ENCODE measurements at regions not wholly inside any gene's neighbourhood (a gene's known extent, or its start where the extent isn't known, plus 50 kb on each side); places are given as distances from the start of the nearest gene placed in this dataset.
"Not testable (repeated sequence)": the region's sequence is repeated elsewhere in the genome, so short reads cannot be mapped to it uniquely, and the experiment has no call there.

DNA sequence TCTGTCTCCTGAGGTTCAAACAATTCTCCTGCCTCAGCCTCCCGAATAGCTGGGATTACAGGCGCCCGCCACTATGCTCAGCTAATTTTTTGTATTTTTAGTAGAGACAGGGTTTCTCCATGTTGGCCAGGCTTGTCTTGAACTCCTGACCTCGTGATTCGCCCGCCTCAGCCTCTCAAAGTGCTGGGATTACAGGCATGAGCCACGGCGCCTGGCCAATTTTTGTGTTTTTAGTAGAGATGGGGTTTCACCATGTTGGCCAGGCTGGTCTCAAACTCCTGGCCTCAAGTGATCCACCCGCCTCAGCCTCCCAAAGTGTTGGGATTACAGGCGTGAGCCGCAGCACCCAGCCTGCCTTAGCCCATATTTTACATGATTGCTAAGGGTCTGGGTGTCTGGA lies 130.3 kb upstream of the NCOR2 start:
- not testable (repeated sequence) for H3K36me3 Mint-ChIP-seq (ENCODE audit: low read depth); H3K4me1 Mint-ChIP-seq (ENCODE audit: low read depth); H3K9me3 Mint-ChIP-seq; H3K27ac Mint-ChIP-seq; H3K4me3 Mint-ChIP-seq
- peaks cover 29% of the 10 kb centered on the region for H3K27me3 Mint-ChIP-seq (ENCODE audit: low read depth)

DNA sequence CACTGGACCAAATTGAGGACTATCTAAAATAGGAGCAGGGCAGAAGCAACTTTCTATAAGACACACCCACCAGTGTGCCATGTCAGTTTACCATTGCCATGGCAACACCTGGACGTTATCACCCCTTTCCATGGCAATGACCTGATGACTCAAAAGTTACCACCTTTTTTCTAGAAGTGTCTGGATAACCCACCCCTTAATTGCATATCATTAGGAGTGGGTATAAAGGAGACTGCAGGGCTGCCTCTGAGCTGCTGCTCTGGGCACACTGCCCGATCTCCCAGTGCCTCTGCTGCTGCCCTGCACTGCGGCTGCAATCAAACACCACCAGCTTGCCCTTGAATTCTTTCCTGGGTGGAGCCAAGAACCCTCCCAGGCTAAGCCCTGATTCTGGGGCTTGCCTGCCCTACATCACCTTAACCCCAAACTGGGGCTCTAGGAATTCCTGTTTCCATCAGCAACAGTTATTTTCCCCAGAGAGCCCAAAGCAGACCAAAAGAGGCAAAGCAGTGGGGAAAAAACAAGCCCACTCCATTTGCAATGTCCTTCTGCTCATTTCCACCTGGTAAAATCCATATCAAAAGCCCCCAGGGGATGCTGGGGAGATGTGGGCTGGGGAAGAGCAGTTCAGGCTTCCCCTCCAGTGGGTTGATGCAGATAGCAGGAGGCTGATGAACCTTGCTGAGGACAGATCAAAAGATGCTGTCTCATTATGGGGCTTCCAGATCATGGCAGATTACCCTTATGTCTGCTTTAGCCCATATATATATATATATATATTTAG lies 129.5 kb upstream of the NCOR2 start:
- Mint-ChIP-seq H3K4me3 (no peak overlapping the region), H3K9me3 (peaks cover 14% of the 10 kb centered on the region), H3K36me3 (ENCODE audit: low read depth) (no peaks in the 10 kb centered on the region), H3K27ac (no peak overlapping the region), H3K4me1 (ENCODE audit: low read depth) (peaks cover 5% of the 10 kb centered on the region), H3K27me3 (ENCODE audit: low read depth) (peaks cover 25% of the 10 kb centered on the region)

DNA sequence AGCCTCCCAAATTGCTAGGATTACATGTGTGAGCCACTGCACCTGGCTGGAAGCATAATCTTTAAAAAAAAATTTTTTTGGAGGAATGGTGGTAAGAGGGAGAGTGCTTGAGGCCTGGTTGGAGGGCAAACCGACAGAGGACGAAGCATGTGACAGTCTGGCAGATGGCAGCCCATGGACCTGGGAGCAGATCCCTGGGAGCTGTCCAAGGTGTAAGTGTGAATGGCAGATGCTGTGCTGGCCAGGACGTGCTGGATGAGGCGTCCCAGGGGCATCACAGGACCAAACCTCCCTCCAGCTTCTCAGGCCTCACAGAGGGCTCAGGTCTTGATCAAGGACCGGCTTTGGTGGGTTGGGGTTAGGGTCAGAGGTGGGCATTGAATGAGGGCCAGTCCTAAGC lies 128.4 kb upstream of the NCOR2 start:
- no peak overlapping the region for H3K27ac Mint-ChIP-seq
- no peaks in the 10 kb centered on the region for H3K36me3 Mint-ChIP-seq (ENCODE audit: low read depth)
- peaks cover 20% of the 10 kb centered on the region for H3K9me3 Mint-ChIP-seq
- peaks cover 25% of the 10 kb centered on the region for H3K27me3 Mint-ChIP-seq (ENCODE audit: low read depth)
- H3K4me1 Mint-ChIP-seq (ENCODE audit: low read depth) = peaks cover 5% of the 10 kb centered on the region
- H3K4me3 Mint-ChIP-seq = no peak overlapping the region

- Mint-ChIP-seq H3K4me1 (ENCODE audit: low read depth) (peaks cover 5% of the 10 kb centered on the region), H3K36me3 (ENCODE audit: low read depth) (no peaks in the 10 kb centered on the region), H3K27me3 (ENCODE audit: low read depth) (peaks cover 25% of the 10 kb centered on the region), H3K4me3 (no peak overlapping the region), H3K9me3 (peaks cover 20% of the 10 kb centered on the region), H3K27ac (no peak overlapping the region)
Measured at GRCh38 chr12:124694846-124695497, 127.6 kb upstream of the NCOR2 start.

GRCh38 chr12:124694250-124694649 lies 126.8 kb upstream of the NCOR2 start:
- Mint-ChIP-seq H3K27me3 (ENCODE audit: low read depth) (peaks cover 21% of the 10 kb centered on the region), H3K4me3 (no peak overlapping the region), H3K4me1 (ENCODE audit: low read depth) (peaks cover 5% of the 10 kb centered on the region), H3K27ac (no peak overlapping the region), H3K36me3 (ENCODE audit: low read depth) (no peaks in the 10 kb centered on the region), H3K9me3 (peaks cover 20% of the 10 kb centered on the region)

- no peaks in the 10 kb centered on the region for H3K36me3 Mint-ChIP-seq (ENCODE audit: low read depth)
- peaks cover 20% of the 10 kb centered on the region for H3K9me3 Mint-ChIP-seq
- H3K27ac Mint-ChIP-seq = no peak overlapping the region
- H3K4me3 Mint-ChIP-seq = no peak overlapping the region
- H3K4me1 Mint-ChIP-seq (ENCODE audit: low read depth) = peaks cover 5% of the 10 kb centered on the region
- H3K27me3 Mint-ChIP-seq (ENCODE audit: low read depth) = peaks cover 11% of the 10 kb centered on the region
Measured at GRCh38 chr12:124693111-124693723, 125.8 kb upstream of the NCOR2 start.

DNA sequence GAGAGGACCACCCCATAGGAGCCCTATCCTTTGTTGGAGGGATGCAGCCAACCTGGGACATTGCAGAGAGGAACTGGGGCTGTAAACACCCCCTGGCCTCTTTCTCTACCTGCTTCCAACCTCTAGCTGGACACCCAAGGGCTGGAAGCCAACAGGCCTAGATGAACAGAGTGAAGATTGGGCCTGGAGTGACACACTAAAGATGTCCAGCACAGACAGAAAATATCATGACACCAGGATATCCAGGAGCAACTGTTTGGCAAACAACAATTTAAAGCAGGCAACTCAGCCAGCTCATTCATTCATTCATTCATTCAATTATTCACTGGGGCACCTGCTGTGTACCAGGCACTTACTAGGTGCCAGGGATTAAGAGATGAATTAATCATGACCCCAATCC lies 125.0 kb upstream of the NCOR2 start:
- peaks cover 20% of the 10 kb centered on the region for H3K9me3 Mint-ChIP-seq
- H3K4me3 Mint-ChIP-seq = no peak overlapping the region
- peaks cover 12% of the 10 kb centered on the region for H3K4me1 Mint-ChIP-seq (ENCODE audit: low read depth)
- no peaks in the 10 kb centered on the region for H3K36me3 Mint-ChIP-seq (ENCODE audit: low read depth)
- H3K27me3 Mint-ChIP-seq (ENCODE audit: low read depth) = peaks cover 8% of the 10 kb centered on the region
- no peak overlapping the region for H3K27ac Mint-ChIP-seq

DNA sequence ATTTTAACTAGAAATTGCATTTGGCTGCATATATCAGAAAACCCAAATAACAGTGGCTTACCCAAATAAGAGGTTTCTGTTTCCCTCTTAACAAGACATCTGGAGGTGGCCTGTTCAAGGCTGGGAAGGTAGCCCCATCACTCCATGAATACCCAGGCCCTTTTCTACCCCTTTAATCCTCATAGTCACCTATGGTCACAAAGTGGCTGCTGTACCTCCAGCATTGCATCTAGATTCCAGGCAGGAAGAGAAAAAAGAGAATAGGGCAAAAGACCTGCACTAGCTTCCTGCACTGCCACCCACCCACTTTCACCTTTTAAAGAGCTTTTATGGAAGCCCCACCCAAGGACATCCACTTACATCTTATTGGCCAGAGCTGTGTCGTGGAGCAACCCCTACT lies 124.0 kb upstream of the NCOR2 start:
- peaks cover 8% of the 10 kb centered on the region for H3K27me3 Mint-ChIP-seq (ENCODE audit: low read depth)
- peaks cover 17% of the 10 kb centered on the region for H3K4me1 Mint-ChIP-seq (ENCODE audit: low read depth)
- no peak overlapping the region for H3K27ac Mint-ChIP-seq
- H3K36me3 Mint-ChIP-seq (ENCODE audit: low read depth) = no peaks in the 10 kb centered on the region
- no peak overlapping the region for H3K4me3 Mint-ChIP-seq
- peaks cover 24% of the 10 kb centered on the region for H3K9me3 Mint-ChIP-seq

DNA sequence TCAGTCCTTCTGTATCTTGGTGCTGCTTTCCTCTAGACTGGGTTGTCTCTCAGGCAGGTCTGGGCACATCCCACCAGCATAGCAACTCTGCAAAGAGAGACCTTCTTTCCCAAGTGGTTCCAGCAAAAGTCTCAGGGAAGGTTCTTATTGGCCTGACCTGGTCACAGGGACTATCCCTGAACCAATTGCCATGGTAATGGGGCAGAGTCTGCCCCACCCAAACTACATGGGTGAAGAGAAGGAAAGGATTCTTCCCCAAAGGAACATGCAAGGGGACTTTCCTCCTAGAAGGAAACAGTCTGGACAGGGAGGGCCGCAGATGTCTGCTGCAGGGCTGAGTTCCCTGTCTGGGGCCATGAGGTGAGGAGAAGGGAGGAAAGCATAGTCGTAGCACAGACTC lies 122.2 kb upstream of the NCOR2 start:
- H3K4me1 Mint-ChIP-seq (ENCODE audit: low read depth) = peaks cover 20% of the 10 kb centered on the region
- no peak overlapping the region for H3K4me3 Mint-ChIP-seq
- no peak overlapping the region for H3K27ac Mint-ChIP-seq
- H3K27me3 Mint-ChIP-seq (ENCODE audit: low read depth) = no peaks in the 10 kb centered on the region
- no peaks in the 10 kb centered on the region for H3K36me3 Mint-ChIP-seq (ENCODE audit: low read depth)
- H3K9me3 Mint-ChIP-seq = peaks cover 24% of the 10 kb centered on the region

DNA sequence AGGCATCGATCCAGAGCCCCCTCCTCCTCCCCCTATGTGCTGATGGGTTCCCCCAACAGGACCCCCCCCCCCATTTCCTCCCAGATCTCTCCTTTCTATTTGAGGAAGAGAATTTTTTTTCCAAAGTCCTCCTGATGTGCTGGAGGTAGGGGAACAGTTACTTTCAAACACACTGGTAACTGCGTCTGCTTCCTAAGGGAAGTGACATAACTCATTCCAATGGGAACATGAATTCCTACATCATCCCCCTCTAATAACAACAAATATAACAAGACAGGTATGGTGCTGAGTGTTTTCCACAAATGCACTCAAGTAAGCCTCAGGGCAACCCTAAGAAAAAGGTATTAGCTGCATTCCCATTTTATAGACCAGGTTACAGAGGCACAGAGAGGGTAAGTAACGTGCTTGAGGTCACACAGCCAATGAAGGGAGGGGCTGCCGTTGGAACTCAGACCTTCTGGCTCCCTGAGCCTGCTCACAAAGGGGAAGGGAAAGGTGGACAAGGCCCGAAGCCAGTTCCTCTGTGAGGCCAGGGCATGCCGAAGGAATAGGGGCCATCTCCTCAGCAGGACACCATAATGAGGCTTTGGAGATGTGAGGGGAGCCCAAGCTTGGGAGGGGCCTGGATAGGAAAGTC lies 121.1 kb upstream of the NCOR2 start:
- no peak overlapping the region for H3K4me3 Mint-ChIP-seq
- H3K27me3 Mint-ChIP-seq (ENCODE audit: low read depth) = no peaks in the 10 kb centered on the region
- no peaks in the 10 kb centered on the region for H3K36me3 Mint-ChIP-seq (ENCODE audit: low read depth)
- H3K27ac Mint-ChIP-seq = no peak overlapping the region
- peaks cover 24% of the 10 kb centered on the region for H3K9me3 Mint-ChIP-seq
- peaks cover 15% of the 10 kb centered on the region for H3K4me1 Mint-ChIP-seq (ENCODE audit: low read depth)

- H3K36me3 Mint-ChIP-seq (ENCODE audit: low read depth) = no peaks in the 10 kb centered on the region
- H3K4me3 Mint-ChIP-seq = no peak overlapping the region
- peaks cover 19% of the 10 kb centered on the region for H3K9me3 Mint-ChIP-seq
- H3K27ac Mint-ChIP-seq = peak overlapping the region; percentile 17
- H3K27me3 Mint-ChIP-seq (ENCODE audit: low read depth) = no peaks in the 10 kb centered on the region
- H3K4me1 Mint-ChIP-seq (ENCODE audit: low read depth) = peaks cover 15% of the 10 kb centered on the region
Measured at GRCh38 chr12:124687917-124688316, 120.5 kb upstream of the NCOR2 start.

DNA sequence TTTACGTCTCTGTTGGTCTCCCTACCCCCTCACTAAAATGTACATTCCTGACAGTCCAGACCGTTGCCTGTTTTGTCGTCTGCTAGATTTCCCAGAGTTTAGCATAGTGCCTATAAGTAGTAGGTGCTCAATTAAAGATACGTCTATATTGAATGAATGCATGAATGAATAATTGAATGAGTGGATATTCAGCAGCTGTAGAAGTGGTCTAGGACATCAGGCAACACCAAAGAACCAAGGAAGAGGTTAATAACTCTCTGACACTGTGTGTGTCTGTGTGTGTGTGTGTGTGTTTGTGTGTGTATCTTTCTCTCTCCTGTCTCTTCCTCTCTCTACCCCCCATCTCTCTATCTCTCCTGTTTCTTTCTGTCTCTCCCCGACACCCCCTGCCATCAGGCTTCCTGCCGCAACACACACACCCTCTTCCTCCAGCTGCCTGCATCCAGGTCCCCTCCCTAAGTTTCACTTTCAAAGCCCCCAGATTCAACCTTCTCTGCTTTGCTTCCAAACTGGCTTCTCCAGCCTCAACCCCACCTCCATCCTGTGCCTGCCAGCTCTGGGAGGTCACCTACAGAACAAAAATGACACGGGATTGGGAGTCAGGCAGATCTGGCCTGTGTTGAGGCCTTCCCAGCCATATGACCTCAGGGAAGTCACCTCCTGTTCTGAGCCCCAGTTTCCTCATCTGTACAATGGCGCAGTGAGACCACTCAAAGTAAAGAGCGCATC lies 119.9 kb upstream of the NCOR2 start:
- no peaks in the 10 kb centered on the region for H3K36me3 Mint-ChIP-seq (ENCODE audit: low read depth)
- H3K9me3 Mint-ChIP-seq = peaks cover 14% of the 10 kb centered on the region
- no peaks in the 10 kb centered on the region for H3K27me3 Mint-ChIP-seq (ENCODE audit: low read depth)
- H3K4me1 Mint-ChIP-seq (ENCODE audit: low read depth) = peaks cover 15% of the 10 kb centered on the region
- peak overlapping the region; percentile 8 for H3K27ac Mint-ChIP-seq
- peak overlapping the region; percentile 15 for H3K4me3 Mint-ChIP-seq

DNA sequence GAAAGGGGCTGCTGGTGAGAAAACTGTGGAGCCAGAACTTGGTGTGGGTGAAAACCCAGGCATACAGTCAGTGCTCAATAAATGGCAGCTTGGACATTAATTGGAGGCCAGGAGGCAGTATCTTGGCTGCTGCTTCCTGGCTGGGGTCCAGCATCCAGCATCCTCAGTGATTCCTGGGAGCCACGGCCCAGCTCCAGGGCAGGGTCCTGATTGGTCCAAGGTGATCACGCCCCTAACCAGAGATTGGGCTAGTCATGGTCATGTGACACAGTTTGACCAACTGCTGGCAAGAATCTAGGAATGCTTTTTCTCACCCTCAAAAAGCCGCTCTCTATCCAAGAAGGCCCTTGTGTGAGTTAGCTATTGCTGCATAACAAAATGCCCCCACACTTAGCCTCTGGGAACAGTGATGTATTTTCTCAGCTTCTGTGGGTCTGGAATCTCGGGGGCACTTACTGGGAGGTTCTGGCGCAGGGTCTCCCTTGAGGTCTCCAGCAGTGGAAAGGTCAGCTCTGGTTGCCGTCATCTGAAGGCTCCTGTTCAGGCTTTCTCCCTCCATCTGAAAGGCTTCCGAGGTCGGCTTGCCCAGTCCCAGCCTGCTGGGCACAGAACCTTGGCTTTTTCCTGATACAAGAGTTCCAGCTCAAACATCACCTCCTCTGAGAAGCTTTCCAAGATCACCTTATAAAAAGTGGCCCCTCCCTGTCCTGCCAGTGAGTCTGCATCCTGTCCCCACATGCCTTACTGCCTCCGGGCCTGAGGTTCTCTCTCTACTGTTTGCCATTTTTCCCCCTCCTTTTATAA lies 119.2 kb upstream of the NCOR2 start:
- Mint-ChIP-seq H3K4me1 (ENCODE audit: low read depth) (peaks cover 15% of the 10 kb centered on the region), H3K27me3 (ENCODE audit: low read depth) (no peaks in the 10 kb centered on the region), H3K4me3 (no peak overlapping the region), H3K36me3 (ENCODE audit: low read depth) (no peaks in the 10 kb centered on the region), H3K27ac (no peak overlapping the region), H3K9me3 (peaks cover 7% of the 10 kb centered on the region)

Data from T-helper 1 cell treated with Interleukin-12 subunit alpha and Interleukin-12 subunit beta and Interleukin-4 antibody, amounts not matched to agents 30 μg/mL and 1 μg/mL, for 36 hours (primary cell).